H1 (cell line): ENCODE measurements at regions not wholly inside any gene's neighbourhood (a gene's known extent, or its start where the extent isn't known, plus 50 kb on each side); places are given as distances from the start of the nearest gene placed in this dataset.

Experiments used
- CHD1 ChIP-seq: IDR thresholded peaks from 2 replicates; pipeline ENCODE4 v1.6.1; 2012; ENCODE audit warnings: low read depth, low read length, improper control_type of control experiment
- EP300 ChIP-seq, 2 experiments: IDR thresholded peaks; 1 replicate in 1 of 2; 2 replicates in 1 of 2; pipeline ENCODE4 v1.6.1; 2011 to 2012; ENCODE audit warnings: low read depth in 2 of 2, low read length in 2 of 2, mild to moderate bottlenecking in 2 of 2, borderline replicate concordance in 1 of 2, inconsistent platforms in 1 of 2, moderate library complexity in 1 of 2
- GABPA ChIP-seq: IDR thresholded peaks from 2 replicates; pipeline ENCODE4 v1.6.1; 2011; ENCODE audit warnings: mild to moderate bottlenecking, low read length, moderate library complexity, borderline replicate concordance; ENCODE audit not compliant: insufficient read depth
- KDM1A ChIP-seq: fragments of 200-600, 300-600 bp; sonication (generic); IDR thresholded peaks from 2 replicates; pipeline ENCODE4 v1.7.1; 2016; ENCODE audit warnings: mild to moderate bottlenecking, low read length, borderline replicate concordance
- PHF8 ChIP-seq: fragments of 200-600 bp; sonication (generic); conservative IDR thresholded peaks from 2 replicates; pipeline ENCODE4 v1.7.1; 2012; ENCODE audit warnings: low read depth, mild to moderate bottlenecking, inconsistent platforms, low read length, moderate library complexity
- ZNF274 ChIP-seq: IDR thresholded peaks from 2 replicates; pipeline ENCODE4 v1.7.0; 2012; ENCODE audit warnings: low read length, borderline replicate concordance; ENCODE audit errors: extremely low read depth

GRCh38 chr6:156694679-156695078, 82.5 kb upstream of the ARID1B start (continued):
- TF ChIP-seq ZNF274 (no peak), PHF8 (no peak), GABPA (no peak), CHD1 (no peak), EP300 (IDR thresholded peaks at IDR 0.05; ENCODE audit: borderline replicate concordance in 1 of 2, low read depth in 2 of 2, low read length in 2 of 2) (no peak), KDM1A (no peak)
